Cardiac muscle cell (in vitro differentiated cells and primary cell): ENCODE measurements at regions not wholly inside any gene's neighbourhood (a gene's known extent, or its start where the extent isn't known, plus 50 kb on each side); places are given as distances from the start of the nearest gene placed in this dataset.

Experiments used
- DNase-seq, 2 donors: peaks; one replicate each; pipeline versions ENCODE4 v3.0.0 to v3.0.0-alpha.2; 2010 to 2017; ENCODE audit warnings: low read depth in 1 of 2, low spot score in 1 of 2
- H3K27ac ChIP-seq: fragments of 200-600 bp; sonication (generic); 2 replicates; pipeline ENCODE4 v1.5.1; 2016
- H3K27me3 ChIP-seq: fragments of 200-600 bp; sonication (generic); 2 replicates; pipeline ENCODE4 v1.6.0; 2016; ENCODE audit warnings: control low read depth
- H3K36me3 ChIP-seq: fragments of 200-600 bp; sonication (generic); 2 replicates; pipeline ENCODE4 v1.5.1; 2016; ENCODE audit warnings: control low read depth
- H3K4me1 ChIP-seq: fragments of 200-600 bp; sonication (generic); 2 replicates; pipeline ENCODE4 v1.8.1; 2017; ENCODE audit warnings: low read depth, mild to moderate bottlenecking, mixed run types
- H3K4me3 ChIP-seq: fragments of 200-600 bp; sonication (generic); 2 replicates; pipeline ENCODE4 v1.5.1; 2016; ENCODE audit warnings: mild to moderate bottlenecking
- H3K9me3 ChIP-seq: fragments of 200-600 bp; sonication (generic); 2 replicates; pipeline ENCODE4 v1.5.1; 2017; ENCODE audit warnings: low read depth, mild to moderate bottlenecking, control low read depth
- TF ChIP-seq, protein P1 (sequence below): IDR thresholded peaks from 2 replicates; pipeline ENCODE4 v1.5.1; 2012; ENCODE audit warnings: low read depth, mild to moderate bottlenecking, low read length

DNA sequence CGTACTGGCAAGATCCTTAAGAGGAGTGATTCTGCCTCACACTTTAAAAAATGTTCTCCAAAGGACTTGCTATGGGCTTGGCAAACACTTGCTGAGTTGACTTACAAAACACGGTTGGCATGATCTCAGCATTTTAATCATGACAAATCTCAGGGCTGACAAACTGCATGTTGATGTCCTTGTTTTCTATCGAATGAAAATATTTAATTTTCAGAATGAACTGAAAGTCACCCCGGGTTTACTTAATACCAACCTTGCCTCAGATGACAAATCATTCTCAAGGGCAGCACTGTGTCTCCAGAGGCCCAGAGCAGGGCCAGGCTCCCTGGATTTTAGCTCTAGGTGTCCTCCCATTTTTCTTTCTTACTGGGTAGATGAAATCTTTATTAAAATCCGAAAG lies 229.1 kb upstream of the ZFHX3 start:
- DNase-seq = no peak
- Histone ChIP-seq H3K9me3 (no peaks in the 10 kb centered on the region), H3K27me3 (no peaks in the 10 kb centered on the region), H3K36me3 (no peaks in the 10 kb centered on the region), H3K4me3 (no peak overlapping the region), H3K4me1 (no peaks in the 10 kb centered on the region), H3K27ac (no peak overlapping the region)
- TF ChIP-seq, protein P1, sequence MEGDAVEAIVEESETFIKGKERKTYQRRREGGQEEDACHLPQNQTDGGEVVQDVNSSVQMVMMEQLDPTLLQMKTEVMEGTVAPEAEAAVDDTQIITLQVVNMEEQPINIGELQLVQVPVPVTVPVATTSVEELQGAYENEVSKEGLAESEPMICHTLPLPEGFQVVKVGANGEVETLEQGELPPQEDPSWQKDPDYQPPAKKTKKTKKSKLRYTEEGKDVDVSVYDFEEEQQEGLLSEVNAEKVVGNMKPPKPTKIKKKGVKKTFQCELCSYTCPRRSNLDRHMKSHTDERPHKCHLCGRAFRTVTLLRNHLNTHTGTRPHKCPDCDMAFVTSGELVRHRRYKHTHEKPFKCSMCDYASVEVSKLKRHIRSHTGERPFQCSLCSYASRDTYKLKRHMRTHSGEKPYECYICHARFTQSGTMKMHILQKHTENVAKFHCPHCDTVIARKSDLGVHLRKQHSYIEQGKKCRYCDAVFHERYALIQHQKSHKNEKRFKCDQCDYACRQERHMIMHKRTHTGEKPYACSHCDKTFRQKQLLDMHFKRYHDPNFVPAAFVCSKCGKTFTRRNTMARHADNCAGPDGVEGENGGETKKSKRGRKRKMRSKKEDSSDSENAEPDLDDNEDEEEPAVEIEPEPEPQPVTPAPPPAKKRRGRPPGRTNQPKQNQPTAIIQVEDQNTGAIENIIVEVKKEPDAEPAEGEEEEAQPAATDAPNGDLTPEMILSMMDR = no peak

DNA sequence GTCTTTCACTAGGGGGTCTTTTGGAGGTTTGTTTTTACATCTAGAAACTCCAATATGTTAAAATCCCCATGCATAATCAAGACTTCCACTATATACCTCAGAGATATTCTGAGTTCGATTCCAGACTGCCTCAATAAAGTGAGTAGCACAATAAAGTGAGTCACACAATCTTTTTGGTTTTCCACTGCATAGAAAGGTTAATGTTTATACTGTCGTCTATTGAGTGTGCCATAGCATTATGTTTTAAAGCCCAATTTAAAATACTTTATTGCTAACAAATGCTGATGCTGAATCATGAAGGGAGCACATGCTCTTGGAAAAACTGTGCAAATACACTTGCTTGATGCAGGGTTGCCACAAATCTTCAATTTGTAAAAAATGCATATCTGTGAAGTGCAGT lies 227.5 kb upstream of the ZFHX3 start:
- no peak overlapping the region for H3K4me3 ChIP-seq
- no peak for DNase-seq
- no peaks in the 10 kb centered on the region for H3K27me3 ChIP-seq
- H3K36me3 ChIP-seq = no peaks in the 10 kb centered on the region
- TF ChIP-seq, protein P1 = no peak
- H3K9me3 ChIP-seq = no peaks in the 10 kb centered on the region
- no peaks in the 10 kb centered on the region for H3K4me1 ChIP-seq
- no peak overlapping the region for H3K27ac ChIP-seq

DNA sequence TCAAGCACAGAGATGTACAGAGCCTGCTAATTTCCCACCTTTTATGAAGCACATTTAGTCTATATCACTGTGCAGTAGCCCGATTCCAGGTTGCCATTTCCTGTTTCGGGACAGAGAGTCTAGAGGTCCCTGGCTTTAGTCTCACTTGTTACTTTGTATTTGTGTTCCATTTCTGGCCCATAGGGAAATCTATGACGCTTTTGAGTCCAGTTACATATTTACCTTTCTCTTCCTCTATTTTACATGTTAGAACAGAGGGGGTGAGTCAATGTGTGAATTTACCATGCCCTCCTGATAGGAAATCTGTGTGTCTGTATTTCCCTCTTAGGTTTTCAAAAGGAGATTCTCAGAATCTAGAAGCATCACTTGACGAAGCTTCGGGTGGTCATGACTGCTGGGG lies 227.1 kb upstream of the ZFHX3 start:
- Histone ChIP-seq H3K4me3 (no peak overlapping the region), H3K27ac (no peak overlapping the region), H3K9me3 (no peaks in the 10 kb centered on the region), H3K36me3 (no peaks in the 10 kb centered on the region), H3K27me3 (no peaks in the 10 kb centered on the region), H3K4me1 (no peaks in the 10 kb centered on the region)
- DNase-seq = no peak
- TF ChIP-seq, protein P1 = no peak

DNA sequence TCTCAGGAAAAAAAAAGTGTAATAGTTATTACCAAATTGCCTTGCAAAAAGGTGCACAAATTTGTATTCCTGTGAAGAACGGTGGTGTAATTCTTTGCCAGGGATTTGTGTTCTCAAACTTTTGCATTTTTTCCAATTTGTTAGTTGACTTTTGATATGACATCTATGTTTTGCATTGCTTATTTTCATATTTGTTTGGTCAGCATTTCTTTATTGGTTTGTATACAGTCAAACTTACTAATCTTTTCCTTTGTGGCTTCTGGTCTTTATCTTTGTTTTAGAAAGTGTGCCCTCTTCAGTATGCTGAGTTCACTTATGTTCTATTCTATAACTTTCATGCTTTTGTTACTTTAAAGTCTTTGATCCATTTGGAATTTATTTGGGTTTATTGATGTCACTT lies 226.2 kb upstream of the ZFHX3 start:
- Histone ChIP-seq H3K4me3 (no peak overlapping the region), H3K36me3 (no peaks in the 10 kb centered on the region), H3K27ac (no peak overlapping the region), H3K4me1 (no peaks in the 10 kb centered on the region), H3K27me3 (no peaks in the 10 kb centered on the region), H3K9me3 (no peaks in the 10 kb centered on the region)
- TF ChIP-seq, protein P1 = no peak
- DNase-seq = no peak

DNA sequence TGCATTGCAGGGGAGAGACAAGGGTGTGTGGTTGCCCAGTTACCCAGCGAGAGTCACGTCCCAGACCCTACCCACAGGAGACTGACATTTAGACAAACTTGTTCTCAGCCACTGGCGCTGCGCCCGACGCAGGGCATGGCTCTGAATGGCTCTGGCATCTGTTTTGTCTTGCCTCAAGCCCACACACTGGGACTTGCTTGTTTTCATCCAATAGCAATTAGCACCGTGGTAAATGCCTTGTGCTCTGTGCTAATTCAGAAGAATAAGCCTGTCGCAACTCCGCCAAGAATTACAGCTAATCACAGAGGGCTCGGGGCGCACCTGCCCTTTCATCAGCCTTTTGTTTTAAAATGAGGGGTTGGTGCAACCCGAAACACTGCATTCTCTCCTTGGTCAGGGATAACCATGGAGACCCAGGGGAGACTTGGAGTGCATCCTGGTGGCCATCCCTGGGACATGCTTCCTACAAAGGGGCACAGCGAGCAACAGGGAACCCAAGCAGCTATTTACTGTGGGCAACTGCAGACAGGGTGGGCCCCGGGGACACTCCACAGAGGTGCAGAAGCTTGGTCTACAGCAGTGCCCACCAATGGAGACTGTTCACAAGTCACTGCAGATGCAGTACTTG lies 220.6 kb upstream of the ZFHX3 start:
- peak in 1 of 2 donors; percentile 6 for DNase-seq
- Histone ChIP-seq H3K27ac (no peak overlapping the region), H3K27me3 (no peaks in the 10 kb centered on the region), H3K36me3 (no peaks in the 10 kb centered on the region), H3K4me3 (no peak overlapping the region), H3K4me1 (no peaks in the 10 kb centered on the region), H3K9me3 (no peaks in the 10 kb centered on the region)
- TF ChIP-seq, protein P1 = peak; percentile 23
